IMR-90 (cell line): ENCODE measurements at regions not wholly inside any gene's neighbourhood (a gene's known extent, or its start where the extent isn't known, plus 50 kb on each side); places are given as distances from the start of the nearest gene placed in this dataset.

Experiments used
- ATAC-seq: fragments of 200-7000 bp; cut with Tn5 transposase; 2 replicates; pipeline ENCODE4 v1.9.1; 2020; ENCODE audit warnings: low read depth, mild to moderate bottlenecking, moderate library complexity
- BruUV-seq: library from RNA; stranded (reverse); fragments of 400-500 nt; replicated peaks from 2 replicates; lab custom pipeline; 2021; lab: Mats Ljungman, UMichigan
- CTCF ChIA-PET: fragments of 300-600 bp; formaldehyde crosslinking; extraction: SDS; loops from one replicate; lab custom pipeline; 2021; ENCODE audit warnings: antibody characterized with exemption; lab: Yijun Ruan, JAX
- POLR2A ChIA-PET: fragments of 300-600 bp; sonication (Branson Sonifier 250); formaldehyde crosslinking; loops from one replicate; lab custom pipeline; 2022; ENCODE audit warnings: antibody characterized with exemption; ENCODE audit not compliant: unreplicated experiment; lab: Charles Lee
- DNase-seq: peaks from one replicate; pipeline ENCODE4 v3.0.0; 2013
- H2AFZ ChIP-seq: replicated peaks from 2 replicates; pipeline ENCODE3; 2013; ENCODE audit warnings: low read length, mild to moderate bottlenecking; ENCODE audit not compliant: poor library complexity
- H2AK5ac ChIP-seq: 2 replicates; pipeline ENCODE4 v1.6.1; 2013; ENCODE audit warnings: low read depth, low read length, inconsistent platforms
- H2AK9ac ChIP-seq: replicated peaks from 2 replicates; pipeline ENCODE3; 2013; ENCODE audit warnings: mild to moderate bottlenecking, low read depth, low read length, moderate library complexity; ENCODE audit not compliant: poor library complexity
- H2BK120ac ChIP-seq: 2 replicates; pipeline ENCODE4 v1.6.1; 2013; ENCODE audit warnings: low read depth, low read length, inconsistent platforms
- H2BK15ac ChIP-seq: 3 replicates; pipeline ENCODE4 v1.6.1; 2013; ENCODE audit warnings: low read depth, low read length, inconsistent platforms
- H2BK20ac ChIP-seq: 2 replicates; pipeline ENCODE4 v1.6.1; 2013; ENCODE audit warnings: low read depth, mild to moderate bottlenecking, inconsistent platforms, low read length, moderate library complexity
- H2BK5ac ChIP-seq: 2 replicates; pipeline ENCODE4 v1.6.1; 2013; ENCODE audit warnings: mild to moderate bottlenecking, low read depth, low read length, inconsistent platforms; ENCODE audit not compliant: poor library complexity, severe bottlenecking
- H3K14ac ChIP-seq: replicated peaks from 2 replicates; pipeline ENCODE4 v1.6.1; 2013; ENCODE audit warnings: low read depth, low read length, inconsistent platforms
- H3K18ac ChIP-seq: 2 replicates; pipeline ENCODE4 v1.6.1; 2013; ENCODE audit warnings: low read depth, low read length, control low read depth
- H3K23ac ChIP-seq: 2 replicates; pipeline ENCODE4 v1.6.1; 2013; ENCODE audit warnings: low read depth, low read length, inconsistent platforms
- H3K27ac ChIP-seq: 2 replicates; pipeline ENCODE4 v1.5.1; 2013; ENCODE audit warnings: mild to moderate bottlenecking, control low read depth, low read length; ENCODE audit not compliant: insufficient read depth
- H3K27me3 ChIP-seq: 2 replicates; pipeline ENCODE4 v1.6.1; 2013; ENCODE audit warnings: low read length; ENCODE audit not compliant: control insufficient read depth, insufficient read depth
- H3K36me3 ChIP-seq: 2 replicates; pipeline ENCODE4 v1.6.1; 2013; ENCODE audit warnings: low read length, mixed read lengths; ENCODE audit not compliant: control insufficient read depth, insufficient read depth
- H3K4ac ChIP-seq: 2 replicates; pipeline ENCODE4 v1.6.1; 2013; ENCODE audit warnings: low read depth, low read length, inconsistent platforms
- H3K4me1 ChIP-seq: 2 replicates; pipeline ENCODE4 v1.6.1; 2013; ENCODE audit warnings: low read length, mixed read lengths; ENCODE audit not compliant: control insufficient read depth, insufficient read depth
- H3K4me2 ChIP-seq: 2 replicates; pipeline ENCODE4 v1.6.1; 2013; ENCODE audit warnings: low read depth, mild to moderate bottlenecking, control low read depth, low read length, moderate library complexity
- H3K4me3 ChIP-seq: 2 replicates; pipeline ENCODE4 v1.5.1; 2013; ENCODE audit warnings: low read depth, mild to moderate bottlenecking, control low read depth, low read length, moderate library complexity; ENCODE audit not compliant: insufficient read depth
- H3K56ac ChIP-seq: 2 replicates; pipeline ENCODE4 v1.6.1; 2013; ENCODE audit warnings: low read length, inconsistent platforms; ENCODE audit not compliant: insufficient read depth; ENCODE audit errors: extremely low read depth
- H3K79me1 ChIP-seq, 2 experiments: 2 replicates each; pipeline ENCODE4 v1.6.1; 2013; ENCODE audit warnings: low read length in 2 of 2, inconsistent platforms in 1 of 2, low read depth in 1 of 2
- H3K9ac ChIP-seq: 2 replicates; pipeline ENCODE4 v1.6.1; 2013; ENCODE audit warnings: low read depth, low read length, control low read depth
- H3K9me1 ChIP-seq: 2 replicates; pipeline ENCODE4 v1.6.1; 2013; ENCODE audit warnings: low read length, inconsistent platforms; ENCODE audit not compliant: insufficient read depth
- H3K9me3 ChIP-seq: 2 replicates; pipeline ENCODE4 v1.6.1; 2013; ENCODE audit warnings: low read length; ENCODE audit not compliant: control insufficient read depth, insufficient read depth
- H4K20me1 ChIP-seq: 2 replicates; pipeline ENCODE4 v1.6.1; 2013; ENCODE audit warnings: low read length, inconsistent platforms; ENCODE audit not compliant: insufficient read depth
- H4K5ac ChIP-seq: 2 replicates; pipeline ENCODE4 v1.6.1; 2013; ENCODE audit warnings: mild to moderate bottlenecking, low read depth, low read length, control low read depth
- H4K8ac ChIP-seq, 2 experiments: 2 replicates each; pipeline ENCODE4 v1.6.1; 2013; ENCODE audit warnings: low read depth in 2 of 2, low read length in 2 of 2, control low read depth in 1 of 2, inconsistent platforms in 1 of 2
- H4K91ac ChIP-seq: 2 replicates; pipeline ENCODE4 v1.6.1; 2013; ENCODE audit warnings: low read depth, low read length, inconsistent platforms; ENCODE audit not compliant: insufficient read depth
- CHD1 ChIP-seq: IDR thresholded peaks from 2 replicates; pipeline ENCODE4 v1.6.1; 2012; ENCODE audit warnings: low read depth, low read length, improper control_type of control experiment
- CTCF ChIP-seq: conservative IDR thresholded peaks from 2 replicates; pipeline ENCODE4 v1.5.1; 2012; ENCODE audit warnings: mild to moderate bottlenecking, low read depth, low read length, improper control_type of control experiment
- MXI1 ChIP-seq: IDR thresholded peaks from 2 replicates; pipeline ENCODE4 v1.6.1; 2012; ENCODE audit warnings: low read depth, mild to moderate bottlenecking, low read length, moderate library complexity, borderline replicate concordance
- POLR2A ChIP-seq: IDR thresholded peaks from 2 replicates; pipeline ENCODE4 v1.6.1; 2012; ENCODE audit warnings: mild to moderate bottlenecking, low read depth, low read length
- RAD21 ChIP-seq: IDR thresholded peaks from 2 replicates; pipeline ENCODE4 v1.6.1; 2012; ENCODE audit warnings: low read length, improper control_type of control experiment
- USF2 ChIP-seq: fragments of 150-350 bp; IDR thresholded peaks from 2 replicates; pipeline ENCODE4 v1.6.1; 2017; ENCODE audit warnings: mild to moderate bottlenecking, antibody characterized with exemption, low read length, low read depth
- WGBS, 2 experiments: methylation state at CpG; one replicate each; pipeline versions ENCODE4 v1.1.5 to v1.1.7; 2013; ENCODE audit warnings: missing lambda C conversion rate in 2 of 2; ENCODE audit not compliant: insufficient read length in 1 of 2; ENCODE audit errors: extremely low coverage in 2 of 2; 5-methylcytosine and 5-hydroxymethylcytosine counted together
- dilution Hi-C: fragments of 300-500 bp; cut with HindIII; formaldehyde crosslinking; loops from one replicate; pipeline ENCODE4 v1.14.3; 2018; ENCODE audit warnings: low sequenced_read_pairs; ENCODE audit not compliant: unreplicated experiment
- in situ Hi-C: fragments of 300-500 bp; cut with MboI; formaldehyde crosslinking; loops from 3 replicates; pipeline ENCODE4 v1.14.3; 2019; ENCODE audit warnings: low sequenced_read_pairs, inconsistent platforms, mixed read lengths
- intact Hi-C: fragments of 100-400 bp; cut with micrococcal nuclease; formaldehyde crosslinking; loops from 2 replicates; pipeline ENCODE4 v1.10.0; 2022

GRCh38 chr10:129258283-129258923, 208.6 kb upstream of the MGMT start:
- no peaks in the 10 kb centered on the region for H3K27me3 ChIP-seq
- no peaks in the 10 kb centered on the region for H3K79me1 ChIP-seq
- TF ChIP-seq USF2 (no peak), CTCF (no peak), CHD1 (no peak), MXI1 (no peak), POLR2A (no peak), RAD21 (no peak)
- no peak for DNase-seq
- no peak overlapping the region; the same call in 1 of the 2 replicates for H3K18ac ChIP-seq
- no peak overlapping the region for H3K9ac ChIP-seq
- dilution Hi-C loops (no loop called here), in situ Hi-C loops (no loop called here), intact Hi-C loops (no loop called here)
- no peaks in the 10 kb centered on the region; the same call in 1 of the 2 replicates for H3K4me1 ChIP-seq
- POLR2A ChIA-PET = no interaction called here
- H3K56ac ChIP-seq = no peak overlapping the region
- no peaks in the 10 kb centered on the region for H3K9me1 ChIP-seq
- H3K14ac ChIP-seq = no peak overlapping the region
- H2BK120ac ChIP-seq = no peak overlapping the region
- no peak overlapping the region for H2BK15ac ChIP-seq
- H2BK5ac ChIP-seq = no peak overlapping the region
- ATAC-seq = no peak
- H2AK5ac ChIP-seq = no peak overlapping the region
- H3K36me3 ChIP-seq = no peaks in the 10 kb centered on the region
- H3K9me3 ChIP-seq = no peaks in the 10 kb centered on the region; the same call in 1 of the 2 replicates
- H3K4ac ChIP-seq = no peak overlapping the region
- H2AK9ac ChIP-seq = no peak overlapping the region
- H2BK20ac ChIP-seq = no peak overlapping the region
- H3K4me3 ChIP-seq = no peak overlapping the region
- CTCF ChIA-PET = no interaction called here
- no peak overlapping the region for H4K91ac ChIP-seq
- whole genome bisulfite sequencing, 2 experiments = no CpG with 5 or more reads among the region's 9 CpGs
- no peak overlapping the region for H3K27ac ChIP-seq
- H4K5ac ChIP-seq = no peak overlapping the region
- no peak overlapping the region for H2AFZ ChIP-seq
- no peak overlapping the region for H3K23ac ChIP-seq
- no peaks in the 10 kb centered on the region for H4K20me1 ChIP-seq
- no peak overlapping the region for H4K8ac ChIP-seq
- BruUV-seq = no TSS peak
- H3K4me2 ChIP-seq = no peak overlapping the region
